Fibroblast of lung (primary cell): ENCODE measurements at regions not wholly inside any gene's neighbourhood (a gene's known extent, or its start where the extent isn't known, plus 50 kb on each side); places are given as distances from the start of the nearest gene placed in this dataset.

ENCODE experiments used
- DNase-seq, 2 donors: peaks; one replicate each; pipeline versions ENCODE4 v3.0.0 to v3.0.0-alpha.2; 2010; ENCODE audit warnings: low read depth in 2 of 2
- H2AFZ ChIP-seq: 2 replicates; pipeline ENCODE4 v1.5.1; 2012; ENCODE audit warnings: low read length, control low read depth, inconsistent platforms
- H3K27ac ChIP-seq: 2 replicates; pipeline ENCODE4 v1.5.1; 2011; ENCODE audit warnings: low read length, control low read depth; ENCODE audit not compliant: insufficient read depth
- H3K27me3 ChIP-seq: 2 replicates; pipeline ENCODE4 v1.5.1; 2011; ENCODE audit warnings: mild to moderate bottlenecking, low read length; ENCODE audit not compliant: control insufficient read depth, insufficient read depth
- H3K36me3 ChIP-seq: 2 replicates; pipeline ENCODE4 v1.5.1; 2011; ENCODE audit warnings: low read length; ENCODE audit not compliant: control insufficient read depth, insufficient read depth
- H3K4me1 ChIP-seq: 2 replicates; pipeline ENCODE4 v1.5.1; 2011; ENCODE audit warnings: low read length; ENCODE audit not compliant: control insufficient read depth, insufficient read depth; ENCODE audit errors: extremely low read depth
- H3K4me2 ChIP-seq: 2 replicates; pipeline ENCODE4 v1.5.1; 2011; ENCODE audit warnings: low read length, control low read depth; ENCODE audit not compliant: insufficient read depth; ENCODE audit errors: extremely low read depth
- H3K4me3 ChIP-seq, 4 experiments: fragments of 200-600 bp in 1 of 4; sonication (generic) in 1 of 4; replicated peaks in 1 of 4; 2 replicates each; pipeline ENCODE4 v1.5.1; 2011 to 2016; ENCODE audit warnings: low read length in 4 of 4, low read depth in 3 of 4, mild to moderate bottlenecking in 3 of 4, control low read depth in 2 of 4, inconsistent platforms in 1 of 4, mixed read lengths in 1 of 4; ENCODE audit not compliant: insufficient read depth in 1 of 4; ENCODE audit errors: control extremely low read depth in 1 of 4
- H3K79me2 ChIP-seq: 2 replicates; pipeline ENCODE4 v1.5.1; 2012; ENCODE audit warnings: mild to moderate bottlenecking, low read length, inconsistent platforms; ENCODE audit not compliant: control insufficient read depth, insufficient read depth
- H3K9ac ChIP-seq: 2 replicates; pipeline ENCODE4 v1.5.1; 2011; ENCODE audit warnings: mild to moderate bottlenecking, low read length, control low read depth; ENCODE audit not compliant: insufficient read depth
- H3K9me3 ChIP-seq: 2 replicates; pipeline ENCODE4 v1.5.1; 2012; ENCODE audit warnings: low read depth, low read length; ENCODE audit not compliant: control insufficient read depth, insufficient read depth
- H4K20me1 ChIP-seq: 2 replicates; pipeline ENCODE4 v1.5.1; 2011; ENCODE audit warnings: low read length; ENCODE audit not compliant: control insufficient read depth, insufficient read depth; ENCODE audit errors: extremely low read depth
- EZH2 ChIP-seq: IDR thresholded peaks from 2 replicates; pipeline ENCODE4 v1.5.1; 2012; ENCODE audit warnings: low read length, control low read depth, mild to moderate bottlenecking; ENCODE audit errors: missing control alignments
- TF ChIP-seq, protein P1 (sequence below), 2 donors: IDR thresholded peaks in 1 of 2; conservative IDR thresholded peaks in 1 of 2; 1 replicate in 1 of 2; 2 replicates in 1 of 2; pipeline ENCODE4 v1.5.1; 2011 to 2012; ENCODE audit warnings: low read length in 2 of 2, control low read depth in 1 of 2, inconsistent platforms in 1 of 2, low read depth in 1 of 2, mild to moderate bottlenecking in 1 of 2

GRCh38 chrY:13127476-13127875 lies 222.8 kb downstream of the DDX3Y start:
- no peak overlapping the region for H3K4me2 ChIP-seq
- H2AFZ ChIP-seq = no peak overlapping the region
- H3K36me3 ChIP-seq = no peaks in the 10 kb centered on the region
- no peak overlapping the region for H3K4me3 ChIP-seq
- no peak overlapping the region for H3K27ac ChIP-seq
- no peaks in the 10 kb centered on the region for H3K4me1 ChIP-seq
- no peak overlapping the region for H3K9ac ChIP-seq
- no peak for DNase-seq
- H4K20me1 ChIP-seq = no peaks in the 10 kb centered on the region
- no peaks in the 10 kb centered on the region for H3K27me3 ChIP-seq
- H3K9me3 ChIP-seq = no peaks in the 10 kb centered on the region
- TF ChIP-seq, protein P1, sequence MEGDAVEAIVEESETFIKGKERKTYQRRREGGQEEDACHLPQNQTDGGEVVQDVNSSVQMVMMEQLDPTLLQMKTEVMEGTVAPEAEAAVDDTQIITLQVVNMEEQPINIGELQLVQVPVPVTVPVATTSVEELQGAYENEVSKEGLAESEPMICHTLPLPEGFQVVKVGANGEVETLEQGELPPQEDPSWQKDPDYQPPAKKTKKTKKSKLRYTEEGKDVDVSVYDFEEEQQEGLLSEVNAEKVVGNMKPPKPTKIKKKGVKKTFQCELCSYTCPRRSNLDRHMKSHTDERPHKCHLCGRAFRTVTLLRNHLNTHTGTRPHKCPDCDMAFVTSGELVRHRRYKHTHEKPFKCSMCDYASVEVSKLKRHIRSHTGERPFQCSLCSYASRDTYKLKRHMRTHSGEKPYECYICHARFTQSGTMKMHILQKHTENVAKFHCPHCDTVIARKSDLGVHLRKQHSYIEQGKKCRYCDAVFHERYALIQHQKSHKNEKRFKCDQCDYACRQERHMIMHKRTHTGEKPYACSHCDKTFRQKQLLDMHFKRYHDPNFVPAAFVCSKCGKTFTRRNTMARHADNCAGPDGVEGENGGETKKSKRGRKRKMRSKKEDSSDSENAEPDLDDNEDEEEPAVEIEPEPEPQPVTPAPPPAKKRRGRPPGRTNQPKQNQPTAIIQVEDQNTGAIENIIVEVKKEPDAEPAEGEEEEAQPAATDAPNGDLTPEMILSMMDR (conservative IDR thresholded peaks at IDR 0.05 in 1 of 2, IDR thresholded peaks at IDR 0.05 in 1 of 2; ENCODE audit: low read depth in 1 of 2, low read length in 2 of 2) = no peak
- no peak for TF ChIP-seq EZH2
- H3K79me2 ChIP-seq = no peaks in the 10 kb centered on the region

DNA sequence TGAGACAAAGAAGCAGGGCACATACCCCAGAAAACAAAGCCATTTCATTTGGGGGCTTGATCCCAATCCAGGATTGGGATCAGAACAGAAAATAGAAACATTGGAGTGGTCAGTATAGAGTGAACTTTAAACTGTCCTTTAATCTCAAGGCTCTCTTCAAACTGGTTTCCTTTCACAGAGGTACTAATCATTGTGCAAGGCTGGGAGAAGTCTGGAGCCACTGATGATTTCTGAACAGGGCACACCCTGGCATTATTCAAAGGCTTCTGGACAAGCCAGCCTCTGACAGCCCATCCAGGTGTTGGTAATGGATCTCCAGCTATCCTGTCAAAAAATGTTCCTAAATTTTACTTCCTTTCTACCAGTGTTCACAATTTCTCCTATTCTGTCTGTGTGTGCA lies 244.5 kb downstream of the DDX3Y start:
- H4K20me1 ChIP-seq = no peaks in the 10 kb centered on the region
- no peak overlapping the region for H3K4me2 ChIP-seq
- no peak for DNase-seq
- H3K27me3 ChIP-seq = no peaks in the 10 kb centered on the region
- no peaks in the 10 kb centered on the region for H3K9me3 ChIP-seq
- no peak overlapping the region for H2AFZ ChIP-seq
- peak overlapping the region in 2 of 4 experiments; percentile 38 for H3K4me3 ChIP-seq
- no peak for TF ChIP-seq EZH2
- TF ChIP-seq, protein P1 (conservative IDR thresholded peaks at IDR 0.05 in 1 of 2, IDR thresholded peaks at IDR 0.05 in 1 of 2; ENCODE audit: low read depth in 1 of 2, low read length in 2 of 2) = no peak
- no peak overlapping the region for H3K9ac ChIP-seq
- H3K27ac ChIP-seq = no peak overlapping the region
- H3K79me2 ChIP-seq = no peaks in the 10 kb centered on the region
- H3K4me1 ChIP-seq = no peaks in the 10 kb centered on the region
- no peaks in the 10 kb centered on the region for H3K36me3 ChIP-seq

DNA sequence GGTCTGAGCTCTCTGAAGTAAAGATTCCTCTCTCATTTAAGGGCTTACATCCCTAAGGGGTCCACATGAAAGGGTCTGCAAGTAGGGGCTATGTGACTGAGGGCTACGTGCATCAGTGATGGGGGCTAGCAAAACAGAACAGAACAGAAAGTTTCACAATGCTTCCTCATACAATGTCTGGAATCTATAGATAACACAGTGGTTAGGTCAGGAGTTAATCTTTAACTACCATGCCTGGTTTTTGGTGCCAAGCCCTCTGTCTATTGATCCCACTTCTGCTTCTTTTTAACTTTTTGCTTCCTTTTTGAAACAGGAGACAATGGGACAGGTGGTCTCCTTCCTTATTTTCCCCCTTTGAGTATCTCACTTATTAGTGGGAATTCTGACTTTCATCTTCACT lies 263.0 kb downstream of the DDX3Y start:
- no peaks in the 10 kb centered on the region for H4K20me1 ChIP-seq
- H3K27me3 ChIP-seq = no peaks in the 10 kb centered on the region
- H3K9ac ChIP-seq = no peak overlapping the region
- no peaks in the 10 kb centered on the region for H3K79me2 ChIP-seq
- H3K4me2 ChIP-seq = no peak overlapping the region
- no peak overlapping the region for H3K27ac ChIP-seq
- DNase-seq = no peak
- no peaks in the 10 kb centered on the region for H3K36me3 ChIP-seq
- H3K4me3 ChIP-seq = no peak overlapping the region
- no peak overlapping the region for H2AFZ ChIP-seq
- TF ChIP-seq, protein P1 (conservative IDR thresholded peaks at IDR 0.05 in 1 of 2, IDR thresholded peaks at IDR 0.05 in 1 of 2; ENCODE audit: low read depth in 1 of 2, low read length in 2 of 2) = no peak
- TF ChIP-seq EZH2 = no peak
- no peaks in the 10 kb centered on the region for H3K9me3 ChIP-seq
- H3K4me1 ChIP-seq = no peaks in the 10 kb centered on the region
